GM18867 (cell line): ENCODE measurements at regions not wholly inside any gene's neighbourhood (a gene's known extent, or its start where the extent isn't known, plus 50 kb on each side); places are given as distances from the start of the nearest gene placed in this dataset.

Experiments
- ATAC-seq: cut with Tn5 transposase; IDR thresholded peaks from one replicate; pipeline ENCODE4 v1.9.1; 2021; ENCODE audit warnings: mild to moderate bottlenecking, moderate library complexity; ENCODE audit not compliant: unreplicated experiment

DNA sequence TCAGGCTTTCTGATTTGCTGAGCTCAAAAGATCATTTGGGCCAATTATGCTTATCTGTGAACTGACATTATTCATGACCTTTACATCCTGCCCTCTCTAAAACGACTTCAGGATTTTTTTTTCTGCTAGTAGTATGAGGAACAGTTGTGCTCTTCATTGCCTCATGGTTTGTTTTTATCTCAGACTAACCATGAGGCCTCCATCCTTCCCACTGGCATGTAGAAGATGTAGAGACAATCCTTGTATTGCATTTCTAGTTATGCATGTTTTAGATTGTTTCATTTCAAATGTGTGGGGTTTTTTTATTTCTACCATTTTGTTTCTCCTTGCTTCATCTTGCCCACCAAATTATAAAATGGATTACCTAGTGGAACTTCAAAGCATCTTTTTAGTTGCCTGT lies 82.8 kb upstream of the C1orf87 start:
- no peak for ATAC-seq

DNA sequence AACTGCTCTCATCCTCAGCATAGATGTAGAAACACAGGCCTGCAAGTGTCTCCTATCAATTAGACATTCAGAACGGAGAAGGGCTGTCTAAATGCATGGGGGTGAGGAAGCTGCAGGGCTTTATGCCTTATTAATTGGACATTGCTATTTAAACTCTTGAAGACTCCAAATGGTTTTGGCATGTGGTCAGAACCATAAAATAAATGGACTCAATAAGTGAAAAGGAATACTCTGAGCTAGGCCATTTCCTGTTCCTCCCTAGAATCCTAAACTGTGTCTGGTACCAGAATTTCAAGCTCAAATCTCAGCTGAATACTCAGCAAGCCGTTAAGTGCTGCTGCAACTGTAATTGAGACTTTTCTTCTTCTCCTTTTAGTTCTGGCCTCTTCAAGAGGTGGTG lies 80.4 kb upstream of the C1orf87 start:
- no peak for ATAC-seq

DNA sequence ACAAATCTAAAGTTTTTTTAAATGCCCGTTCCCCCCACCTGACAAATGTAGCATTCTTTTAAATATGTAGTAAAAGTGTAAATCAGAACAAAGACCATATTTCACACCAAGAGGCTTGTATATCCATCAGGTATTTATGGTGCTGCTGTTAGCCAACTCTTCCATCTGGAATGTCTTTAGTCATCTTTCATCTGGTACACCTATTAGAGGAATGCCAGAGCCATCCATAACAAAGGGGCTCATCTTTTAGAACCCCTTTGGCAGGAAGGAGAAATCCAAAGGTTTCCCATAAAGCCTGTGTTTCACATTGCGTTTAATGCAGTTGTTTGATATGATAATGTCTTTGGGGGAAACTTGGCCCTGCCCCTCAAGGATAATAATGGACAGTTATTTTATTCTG lies 79.3 kb upstream of the C1orf87 start:
- no peak for ATAC-seq

DNA sequence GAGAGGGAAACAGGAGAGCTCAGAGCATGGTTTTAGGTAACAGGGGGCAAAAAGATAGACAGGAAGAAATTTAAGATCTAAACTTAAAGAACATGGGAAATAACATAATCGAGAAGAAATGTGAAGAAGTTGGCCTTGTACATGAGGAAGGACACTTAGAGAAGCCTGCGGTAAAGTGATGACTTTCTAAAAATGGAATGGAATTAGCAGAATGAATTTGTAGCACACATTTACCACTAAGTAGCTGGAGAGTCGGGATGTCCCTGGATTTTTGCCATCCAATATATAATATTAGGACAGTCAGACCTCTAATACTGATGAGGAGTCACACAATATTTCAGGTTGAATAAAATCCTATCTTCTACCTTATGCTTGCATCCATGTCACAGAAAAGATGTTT lies 77.7 kb upstream of the C1orf87 start:
- no peak for ATAC-seq

DNA sequence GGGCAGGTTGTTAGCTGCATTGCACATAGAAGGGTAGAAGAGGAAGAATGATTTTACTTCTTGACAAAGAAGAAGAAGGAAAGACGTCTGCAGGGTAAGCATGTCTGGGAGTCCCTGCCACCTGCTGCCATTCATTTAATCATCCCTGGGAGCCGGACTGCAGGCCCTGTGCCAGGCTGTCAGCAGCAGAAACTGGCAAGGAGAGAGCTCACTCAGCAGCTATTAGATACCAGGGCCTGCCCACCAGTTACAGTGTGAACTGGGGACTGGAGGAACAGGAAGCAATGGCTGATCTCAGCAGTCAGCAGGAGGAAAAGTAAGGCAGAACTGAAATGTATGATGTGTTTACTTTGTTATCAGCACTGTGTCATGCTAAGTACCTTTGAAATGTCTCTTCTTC lies 75.7 kb upstream of the C1orf87 start:
- no peak for ATAC-seq

DNA sequence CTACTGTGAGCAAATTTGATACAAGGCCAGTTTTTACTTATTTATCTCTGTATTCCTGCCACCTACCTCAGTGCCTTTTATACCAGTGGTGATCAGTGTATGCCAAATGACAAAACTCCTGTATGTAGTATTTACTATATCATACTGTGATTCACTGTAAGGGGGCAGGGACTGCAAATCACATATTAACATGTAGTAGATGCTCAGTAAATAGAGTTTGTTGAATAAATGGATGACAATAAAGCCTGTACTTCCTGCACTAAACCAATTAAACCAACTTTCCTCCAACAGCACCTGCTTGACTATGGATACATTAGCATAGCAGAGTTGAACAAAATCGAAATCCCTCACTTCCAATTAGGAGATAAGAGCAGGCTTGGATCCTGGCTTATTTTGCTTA lies 73.3 kb upstream of the C1orf87 start:
- ATAC-seq = no peak

DNA sequence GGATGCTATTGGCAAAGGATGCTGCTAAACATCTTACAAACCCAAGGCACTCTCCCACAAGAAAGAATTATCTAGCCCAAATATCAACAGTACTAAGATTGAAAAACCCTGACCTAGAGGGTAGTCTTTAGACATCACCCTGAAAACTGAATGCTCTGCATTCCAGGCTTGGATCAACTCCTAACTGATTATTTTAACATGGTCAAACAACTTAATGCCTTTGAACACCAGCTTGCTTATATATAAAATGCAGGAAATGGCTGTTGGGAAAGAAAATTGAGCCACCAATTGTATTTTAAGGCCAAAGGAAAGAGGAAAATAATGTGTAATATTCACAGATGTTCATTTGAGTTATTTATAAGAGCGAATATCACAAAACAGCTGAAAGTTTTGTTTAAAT lies 72.2 kb upstream of the C1orf87 start:
- ATAC-seq = no peak

DNA sequence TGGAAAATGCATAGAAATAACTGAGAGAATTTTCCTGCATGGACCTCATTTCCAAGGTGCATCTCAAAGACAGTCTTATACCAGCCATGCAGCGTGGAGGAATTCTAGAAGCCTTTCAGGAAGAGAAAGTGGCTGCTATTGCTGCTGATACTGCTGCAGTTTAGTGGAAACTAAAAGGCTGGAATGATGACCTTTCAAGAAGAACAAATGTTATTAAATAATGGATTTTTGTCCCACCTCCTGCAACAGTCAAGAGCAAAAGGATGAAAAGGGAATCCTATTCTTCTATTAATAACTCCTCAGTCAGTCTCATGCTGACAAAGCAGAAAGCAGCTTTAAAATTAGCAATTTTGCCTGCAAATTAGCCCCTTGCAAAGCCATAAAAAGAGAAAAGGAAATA lies 68.2 kb upstream of the C1orf87 start:
- ATAC-seq = no peak

DNA sequence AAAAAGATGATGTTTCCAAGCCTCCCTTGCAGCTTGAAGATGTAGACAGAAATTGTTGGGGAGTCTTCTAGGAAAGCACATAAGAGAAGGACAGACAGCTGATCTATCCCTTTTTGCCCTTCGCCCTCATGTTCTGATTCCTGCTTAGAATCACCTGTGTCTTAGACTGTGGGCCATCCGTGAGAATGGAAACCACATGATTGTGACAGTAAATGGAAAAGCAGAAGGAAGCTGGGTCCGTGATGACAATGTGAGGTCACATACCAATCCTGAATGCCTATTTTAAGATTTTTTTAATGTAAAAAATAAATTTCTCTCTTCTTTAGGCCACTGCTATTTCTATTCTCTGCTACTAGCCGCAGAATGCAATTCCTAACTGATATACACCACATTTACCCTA lies 67.7 kb upstream of the C1orf87 start:
- ATAC-seq = no peak

DNA sequence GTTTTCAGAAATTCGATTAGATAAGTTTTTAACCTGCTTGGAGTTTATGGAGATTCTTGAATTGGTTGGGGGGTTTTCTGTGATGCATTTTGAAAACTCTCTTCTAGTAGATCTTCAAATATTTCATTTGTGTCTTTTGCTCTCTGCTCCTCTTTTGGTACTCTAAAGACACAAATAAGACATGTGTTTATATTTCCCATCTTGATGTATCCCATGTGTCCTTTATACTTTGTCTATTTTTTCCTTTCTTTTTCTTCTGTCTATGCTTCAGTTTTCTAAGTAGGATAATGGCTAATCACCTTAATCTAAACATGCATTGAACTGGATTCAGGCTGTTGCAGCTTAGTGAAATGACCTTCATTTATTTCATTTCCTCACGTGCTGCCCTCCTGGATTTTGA lies 63.8 kb upstream of the C1orf87 start:
- no peak for ATAC-seq

DNA sequence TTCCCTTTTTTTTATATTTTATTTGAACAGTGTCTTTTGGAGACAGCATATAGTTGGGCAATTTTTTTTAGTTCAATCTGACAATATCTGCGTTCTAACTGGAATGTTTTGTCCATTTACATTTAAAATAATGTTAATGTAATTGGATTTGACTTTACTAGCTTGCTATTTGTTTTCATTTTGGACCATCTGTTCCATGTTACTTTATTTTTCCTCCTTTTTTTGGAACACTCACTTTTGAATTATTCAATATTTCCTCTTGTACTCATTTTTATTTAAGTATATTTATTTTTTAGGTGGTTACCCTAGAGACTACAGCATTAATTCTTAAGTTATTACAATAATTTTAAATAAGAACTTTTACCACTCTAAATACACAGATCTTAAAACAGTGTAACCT lies 62.8 kb upstream of the C1orf87 start:
- no peak for ATAC-seq

DNA sequence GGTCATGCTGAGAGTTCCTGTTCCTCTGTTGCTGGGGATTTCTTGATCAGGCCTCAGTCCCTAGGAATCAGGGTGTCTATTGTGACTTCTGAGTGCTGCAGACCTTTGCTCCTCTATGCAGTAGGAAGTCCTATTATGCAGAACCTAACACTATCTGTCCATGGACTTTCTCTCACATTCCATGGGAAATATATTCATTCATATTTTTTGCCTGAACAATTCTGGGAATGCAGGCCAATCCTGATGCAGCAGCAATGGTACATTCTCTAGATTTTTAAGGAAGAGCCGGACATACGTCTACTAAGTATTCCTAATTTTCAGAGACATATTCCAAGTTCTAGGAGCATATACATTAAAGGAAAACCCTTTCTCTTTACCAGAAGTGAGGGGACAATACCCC lies 61.1 kb upstream of the C1orf87 start:
- no peak for ATAC-seq

DNA sequence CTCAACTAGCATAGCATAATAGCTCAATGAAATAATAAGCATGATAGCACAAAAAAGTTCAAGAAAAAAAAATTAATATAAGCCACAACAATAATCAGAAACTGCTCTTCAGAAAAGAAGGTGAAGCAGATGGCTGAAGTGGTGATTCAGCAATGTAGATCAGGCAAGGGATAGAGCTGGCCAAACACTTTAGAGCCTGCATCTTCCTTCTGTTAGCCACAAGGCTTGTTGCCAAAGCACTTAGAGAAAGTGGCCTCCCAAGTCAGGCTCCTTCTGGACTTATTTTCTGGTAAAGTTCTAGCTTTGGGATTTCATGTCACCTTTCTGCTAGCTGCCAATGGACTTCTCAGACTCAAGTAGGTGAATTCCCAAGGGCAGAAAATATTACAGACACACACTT lies 60.3 kb upstream of the C1orf87 start:
- ATAC-seq = no peak

DNA sequence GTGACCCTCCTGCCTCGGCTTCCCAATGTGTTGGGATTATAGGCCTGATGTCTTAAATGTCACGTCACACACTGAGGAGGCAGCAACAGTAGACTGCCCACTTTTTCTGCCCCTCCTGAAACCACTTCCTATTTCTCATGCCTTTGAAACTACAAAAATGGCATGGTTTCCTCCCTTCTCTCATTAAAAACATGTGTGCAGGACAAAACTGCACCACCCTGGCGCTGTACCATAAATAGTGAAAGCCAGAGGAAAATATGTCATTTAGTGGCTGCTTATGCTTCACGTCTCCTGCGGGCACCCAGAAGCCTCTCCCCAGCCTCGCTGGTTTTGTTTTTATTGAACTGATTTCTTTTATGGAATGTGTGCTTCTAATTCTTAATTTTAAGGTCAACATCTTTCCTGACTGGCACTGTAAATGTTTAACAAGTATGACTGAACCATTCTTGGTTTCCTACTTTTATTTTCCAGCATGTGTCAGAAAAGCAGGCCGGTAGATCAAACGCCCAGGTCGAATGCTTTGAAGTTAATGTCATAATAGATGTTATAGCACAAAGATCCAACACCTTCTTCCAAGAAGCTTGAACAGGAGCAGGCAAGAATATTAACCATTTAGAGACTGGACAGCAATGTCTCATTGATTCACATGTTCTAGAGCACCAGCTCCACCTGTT lies 59.6 kb upstream of the C1orf87 start:
- ATAC-seq = no peak

DNA sequence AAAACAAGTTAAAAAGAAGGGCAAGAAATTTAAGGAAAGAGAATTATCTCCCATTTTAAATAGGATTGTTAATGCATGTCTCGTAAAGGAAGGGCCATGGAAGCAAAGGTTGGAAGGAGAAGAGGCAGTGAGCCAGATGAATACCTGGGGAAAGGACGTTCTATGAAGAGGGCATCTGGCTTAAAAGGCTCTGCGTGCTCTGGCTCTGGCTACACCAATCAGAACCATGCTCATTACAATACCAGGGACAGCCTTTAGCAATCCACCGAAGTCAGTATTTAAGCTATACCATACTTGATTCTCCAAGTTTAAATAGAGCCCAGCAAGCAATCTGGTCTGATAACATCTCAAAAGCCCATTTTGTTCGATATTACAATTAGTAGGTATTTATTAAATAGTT lies 58.5 kb upstream of the C1orf87 start:
- no peak for ATAC-seq

DNA sequence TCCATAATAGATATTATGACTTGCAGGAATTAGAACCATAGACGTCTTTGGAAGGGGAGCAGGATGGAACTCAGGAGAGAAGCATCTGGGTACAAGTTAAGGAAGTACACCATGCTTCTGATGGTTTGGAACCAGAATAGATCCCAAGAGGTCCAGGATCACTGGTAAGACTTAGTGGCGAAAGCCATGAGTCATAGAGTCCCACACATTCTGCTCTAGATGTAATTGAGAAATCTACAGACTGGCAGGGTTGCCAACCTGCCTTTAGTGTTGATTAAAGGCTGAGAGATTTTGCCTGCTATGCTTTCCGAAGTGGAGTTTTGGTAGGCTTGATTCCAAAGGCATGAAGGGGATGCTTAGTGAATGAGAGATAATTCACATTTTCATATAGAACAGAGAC lies 57.1 kb upstream of the C1orf87 start:
- ATAC-seq = no peak

DNA sequence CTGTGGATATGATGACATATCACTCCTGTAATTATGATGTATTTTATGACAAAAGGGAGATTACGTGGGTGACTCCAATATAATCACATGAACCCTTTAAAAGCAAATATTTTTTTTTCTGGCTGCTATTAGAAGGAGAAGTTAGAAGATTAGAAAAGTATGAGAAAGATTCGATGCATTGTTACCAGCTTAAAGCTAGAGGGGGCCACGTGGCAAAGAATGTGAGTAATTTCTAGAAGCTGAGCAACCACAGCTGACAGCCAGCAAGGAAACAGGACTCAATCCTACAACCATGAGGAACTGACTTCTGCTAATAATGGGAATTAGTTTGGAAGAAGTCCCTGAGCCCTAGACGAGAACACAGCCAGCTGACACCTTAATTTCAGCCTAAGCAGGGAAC lies 56.3 kb upstream of the C1orf87 start:
- no peak for ATAC-seq

DNA sequence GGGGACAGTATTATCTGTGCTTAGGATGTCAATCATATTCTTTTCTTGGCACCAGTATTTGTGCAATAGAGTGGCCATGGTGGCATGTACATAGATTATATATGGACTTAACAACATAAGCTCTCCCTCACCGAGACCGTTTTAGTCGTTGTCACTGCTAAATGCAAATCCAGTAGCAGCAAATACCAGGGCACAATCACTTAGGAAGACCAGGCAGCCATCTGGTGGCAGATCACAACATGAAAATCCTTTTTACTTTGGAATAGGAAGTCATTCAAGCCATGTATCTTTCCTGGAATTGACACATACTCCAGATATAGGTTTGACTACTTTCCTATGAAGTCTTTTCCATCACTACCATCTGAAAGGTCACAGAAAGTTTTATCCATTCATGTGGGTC lies 53.2 kb upstream of the C1orf87 start:
- ATAC-seq = no peak
